Medulla oblongata (tissue), 1 donor: ENCODE measurements at regions not wholly inside any gene's neighbourhood (a gene's known extent, or its start where the extent isn't known, plus 50 kb on each side); places are given as distances from the start of the nearest gene placed in this dataset.
A peak's percentile ranks its signal among the peaks of the same experiment; 100 is the strongest.
"Not testable (repeated sequence)": the region's sequence is repeated elsewhere in the genome, so short reads cannot be mapped to it uniquely, and the experiment has no call there.

Experiments
- DNase-seq: peaks from one replicate; pipeline ENCODE4 v3.0.0-alpha.2; 2015; ENCODE audit errors: extremely low spot score

GRCh38 chr14:48052973-48053372, 377.6 kb upstream of the MDGA2 start:
- no peak for DNase-seq

GRCh38 chr14:48035836-48036235, 360.4 kb upstream of the MDGA2 start:
- DNase-seq: no peak

GRCh38 chr14:48027115-48027514, 351.7 kb upstream of the MDGA2 start:
- DNase-seq: peak; percentile 8

- no peak for DNase-seq
Measured at GRCh38 chr14:48023881-48024280, 348.5 kb upstream of the MDGA2 start.

- not testable (repeated sequence) for DNase-seq
Measured at GRCh38 chr14:48011484-48011883, 336.1 kb upstream of the MDGA2 start.

- DNase-seq: no peak
Measured at GRCh38 chr14:48008646-48009045, 333.2 kb upstream of the MDGA2 start.

- DNase-seq: no peak
Measured at GRCh38 chr14:48005986-48006385, 330.6 kb upstream of the MDGA2 start.

- DNase-seq: no peak
Measured at GRCh38 chr14:47993883-47994282, 318.5 kb upstream of the MDGA2 start.

GRCh38 chr14:47988175-47988574, 312.8 kb upstream of the MDGA2 start:
- no peak for DNase-seq

- no peak for DNase-seq
Measured at GRCh38 chr14:47978871-47979270, 303.5 kb upstream of the MDGA2 start.

- no peak for DNase-seq
Measured at GRCh38 chr14:47976139-47976538, 300.7 kb upstream of the MDGA2 start.

- no peak for DNase-seq
Measured at GRCh38 chr14:47966076-47966810, 290.8 kb upstream of the MDGA2 start.

- DNase-seq: no peak
Measured at GRCh38 chr14:47961634-47962033, 286.2 kb upstream of the MDGA2 start.

- DNase-seq: no peak
Measured at GRCh38 chr14:47959740-47960139, 284.3 kb upstream of the MDGA2 start.

- no peak for DNase-seq
Measured at GRCh38 chr14:47949006-47949405, 273.6 kb upstream of the MDGA2 start.

- DNase-seq: no peak
Measured at GRCh38 chr14:47935332-47935731, 259.9 kb upstream of the MDGA2 start.

- no peak for DNase-seq
Measured at GRCh38 chr14:47929334-47929733, 253.9 kb upstream of the MDGA2 start.

- DNase-seq: no peak
Measured at GRCh38 chr14:47921133-47921532, 245.7 kb upstream of the MDGA2 start.

- no peak for DNase-seq
Measured at GRCh38 chr14:47919997-47920396, 244.6 kb upstream of the MDGA2 start.

- no peak for DNase-seq
Measured at GRCh38 chr14:47919334-47919846, 244.0 kb upstream of the MDGA2 start.

- peak; percentile 63 for DNase-seq
Measured at GRCh38 chr14:47917344-47917954, 242.0 kb upstream of the MDGA2 start.

GRCh38 chr14:47901141-47901540, 225.7 kb upstream of the MDGA2 start:
- not testable (repeated sequence) for DNase-seq

GRCh38 chr14:47899685-47900084, 224.3 kb upstream of the MDGA2 start:
- DNase-seq: no peak
